ENCODE measurements at regions not wholly inside any gene's neighbourhood (a gene's known extent, or its start where the extent isn't known, plus 50 kb on each side); places are given as distances from the start of the nearest gene placed in this dataset.

DNA sequence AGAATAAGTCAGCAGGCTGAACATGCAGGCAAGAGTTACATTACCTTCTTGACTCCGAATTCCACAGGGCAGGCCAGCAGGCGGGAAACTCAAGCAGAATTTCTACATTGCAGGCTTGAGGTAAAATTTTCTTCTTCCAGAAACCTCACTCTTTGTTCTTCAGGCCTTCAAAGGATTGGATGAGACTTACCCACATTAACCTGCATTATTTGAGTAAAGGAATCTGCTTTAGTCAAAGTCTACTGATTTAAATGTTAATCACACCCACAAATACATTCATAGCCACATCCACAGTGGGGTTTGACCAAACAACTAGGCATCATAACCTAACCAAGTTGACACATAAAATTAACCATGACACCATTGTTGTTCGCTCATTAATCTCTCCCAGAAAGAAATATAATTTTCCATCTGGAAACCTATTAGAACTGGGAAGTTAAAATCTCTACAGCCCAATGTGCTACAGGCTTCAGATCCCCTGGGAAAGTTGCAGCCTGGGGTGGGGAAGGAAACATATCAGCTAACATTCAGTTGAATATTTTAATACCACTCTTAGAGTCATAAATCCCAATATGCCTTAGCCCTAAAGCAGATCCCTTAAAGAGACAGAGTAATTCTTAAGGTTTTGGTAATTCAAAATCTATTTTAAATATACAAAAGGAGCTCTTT is 468.2 kb upstream of the TNP1 start:
- H3K27me3 ChIP-seq (replicated peaks) = no peaks in the 10 kb centered on the region
- TF ChIP-seq, protein P1, sequence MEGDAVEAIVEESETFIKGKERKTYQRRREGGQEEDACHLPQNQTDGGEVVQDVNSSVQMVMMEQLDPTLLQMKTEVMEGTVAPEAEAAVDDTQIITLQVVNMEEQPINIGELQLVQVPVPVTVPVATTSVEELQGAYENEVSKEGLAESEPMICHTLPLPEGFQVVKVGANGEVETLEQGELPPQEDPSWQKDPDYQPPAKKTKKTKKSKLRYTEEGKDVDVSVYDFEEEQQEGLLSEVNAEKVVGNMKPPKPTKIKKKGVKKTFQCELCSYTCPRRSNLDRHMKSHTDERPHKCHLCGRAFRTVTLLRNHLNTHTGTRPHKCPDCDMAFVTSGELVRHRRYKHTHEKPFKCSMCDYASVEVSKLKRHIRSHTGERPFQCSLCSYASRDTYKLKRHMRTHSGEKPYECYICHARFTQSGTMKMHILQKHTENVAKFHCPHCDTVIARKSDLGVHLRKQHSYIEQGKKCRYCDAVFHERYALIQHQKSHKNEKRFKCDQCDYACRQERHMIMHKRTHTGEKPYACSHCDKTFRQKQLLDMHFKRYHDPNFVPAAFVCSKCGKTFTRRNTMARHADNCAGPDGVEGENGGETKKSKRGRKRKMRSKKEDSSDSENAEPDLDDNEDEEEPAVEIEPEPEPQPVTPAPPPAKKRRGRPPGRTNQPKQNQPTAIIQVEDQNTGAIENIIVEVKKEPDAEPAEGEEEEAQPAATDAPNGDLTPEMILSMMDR (IDR thresholded peaks at IDR 0.05; ENCODE audit: low read depth, low read length, missing control alignments) = no peak
- DNase-seq = no peak
- no peak overlapping the region for H3K4me3 ChIP-seq (ENCODE audit: low read depth, low read length)
- H3K27ac ChIP-seq = no peak overlapping the region
- H3K36me3 ChIP-seq (replicated peaks) = no peaks in the 10 kb centered on the region
- in situ Hi-C loops (cut with HindIII; ENCODE audit: low pct_ligation_motif_present, low sequenced_read_pairs) = no loop called here

GRCh38 chr2:217326238-217327022 is 466.6 kb upstream of the TNP1 start:
- Histone ChIP-seq H3K27me3 (replicated peaks) (no peaks in the 10 kb centered on the region), H3K27ac (no peak overlapping the region), H3K36me3 (replicated peaks) (no peaks in the 10 kb centered on the region), H3K4me3 (ENCODE audit: low read depth, low read length) (no peak overlapping the region)
- TF ChIP-seq, protein P1 (IDR thresholded peaks at IDR 0.05; ENCODE audit: low read depth, low read length, missing control alignments) = no peak
- in situ Hi-C loops (cut with HindIII; ENCODE audit: low pct_ligation_motif_present, low sequenced_read_pairs) = no loop called here
- no peak for DNase-seq

- no peak for DNase-seq
- H3K36me3 ChIP-seq (replicated peaks) = no peaks in the 10 kb centered on the region
- no peaks in the 10 kb centered on the region for H3K27me3 ChIP-seq (replicated peaks)
- no peak overlapping the region for H3K4me3 ChIP-seq (ENCODE audit: low read depth, low read length)
- TF ChIP-seq, protein P1 (IDR thresholded peaks at IDR 0.05; ENCODE audit: low read depth, low read length, missing control alignments) = no peak
- in situ Hi-C loops (cut with HindIII; ENCODE audit: low pct_ligation_motif_present, low sequenced_read_pairs) = no loop called here
- H3K27ac ChIP-seq = no peak overlapping the region
These were observed 466.0 kb upstream of the TNP1 start for GRCh38 chr2:217325816-217326215.

- no peak for DNase-seq
- H3K27ac ChIP-seq = no peak overlapping the region
- TF ChIP-seq, protein P1 (IDR thresholded peaks at IDR 0.05; ENCODE audit: low read depth, low read length, missing control alignments) = no peak
- H3K36me3 ChIP-seq (replicated peaks) = no peaks in the 10 kb centered on the region
- H3K27me3 ChIP-seq (replicated peaks) = no peaks in the 10 kb centered on the region
- in situ Hi-C loops (cut with HindIII; ENCODE audit: low pct_ligation_motif_present, low sequenced_read_pairs) = no loop called here
- no peak overlapping the region for H3K4me3 ChIP-seq (ENCODE audit: low read depth, low read length)
These were observed 465.4 kb upstream of the TNP1 start for GRCh38 chr2:217325251-217325650.

- peak; percentile 49 for DNase-seq
- H3K4me3 ChIP-seq (ENCODE audit: low read depth, low read length) = no peak overlapping the region
- H3K27ac ChIP-seq = no peak overlapping the region
- TF ChIP-seq, protein P1 (IDR thresholded peaks at IDR 0.05; ENCODE audit: low read depth, low read length, missing control alignments) = no peak
- no peaks in the 10 kb centered on the region for H3K36me3 ChIP-seq (replicated peaks)
- H3K27me3 ChIP-seq (replicated peaks) = no peaks in the 10 kb centered on the region
- in situ Hi-C loops (cut with HindIII; ENCODE audit: low pct_ligation_motif_present, low sequenced_read_pairs) = no loop called here
These were observed 456.9 kb upstream of the TNP1 start for GRCh38 chr2:217316743-217317142.

All from brain microvascular endothelial cell (primary cell).